ENCODE measurements at regions not wholly inside any gene's neighbourhood (a gene's known extent, or its start where the extent isn't known, plus 50 kb on each side); places are given as distances from the start of the nearest gene placed in this dataset.
"Not testable (repeated sequence)": the region's sequence is repeated elsewhere in the genome, so short reads cannot be mapped to it uniquely, and the experiment has no call there.

- H3K36me3 ChIP-seq (ENCODE audit: insufficient read depth, low read length): no peaks in the 10 kb centered on the region
- H3K4me3 ChIP-seq (ENCODE audit: insufficient read depth, low read depth, low read length): no peak overlapping the region
- H2AFZ ChIP-seq (ENCODE audit: low read depth, low read length): no peak overlapping the region
- H3K9me3 Mint-ChIP-seq (ENCODE audit: unreplicated experiment): no peaks in the 10 kb centered on the region
- H3K27me3 Mint-ChIP-seq (ENCODE audit: low read depth, unreplicated experiment): peaks cover 2% of the 10 kb centered on the region
- no peak overlapping the region for H3K9ac ChIP-seq (ENCODE audit: low read length)
- no peaks in the 10 kb centered on the region for H3K27me3 ChIP-seq (ENCODE audit: insufficient read depth, low read length)
- no peaks in the 10 kb centered on the region for H4K20me1 ChIP-seq (ENCODE audit: insufficient read depth, low read length)
- FAIRE-seq (no peak), DNase-seq (ENCODE audit: low read depth) (no peak)
- no peak overlapping the region for H3K27ac ChIP-seq (ENCODE audit: low read depth, low read length)
- no peaks in the 10 kb centered on the region for H3K36me3 Mint-ChIP-seq (ENCODE audit: low read depth, unreplicated experiment)
- H3K79me2 ChIP-seq (ENCODE audit: insufficient read depth, low read length): no peaks in the 10 kb centered on the region
- H3K27ac Mint-ChIP-seq (ENCODE audit: unreplicated experiment): no peak overlapping the region
- no peaks in the 10 kb centered on the region for H3K4me1 ChIP-seq (ENCODE audit: insufficient read depth, low read length)
- no peaks in the 10 kb centered on the region for H3K9me3 ChIP-seq (ENCODE audit: insufficient read depth, low read depth, low read length)
- no peak overlapping the region for H3K4me2 ChIP-seq (ENCODE audit: low read length)
- TF ChIP-seq CTCF (IDR thresholded peaks at IDR 0.05; ENCODE audit: insufficient read depth, low read depth, low read length) (no peak), EZH2 (IDR thresholded peaks at IDR 0.05; ENCODE audit: insufficient read depth, low read length) (no peak)
- H3K4me1 Mint-ChIP-seq (ENCODE audit: low read depth, unreplicated experiment): peaks cover 3% of the 10 kb centered on the region
- H3K4me3 Mint-ChIP-seq (ENCODE audit: unreplicated experiment): no peak overlapping the region
Observed at GRCh38 chr10:84876116-84876999, 548.0 kb downstream of the CCSER2 start.

DNA sequence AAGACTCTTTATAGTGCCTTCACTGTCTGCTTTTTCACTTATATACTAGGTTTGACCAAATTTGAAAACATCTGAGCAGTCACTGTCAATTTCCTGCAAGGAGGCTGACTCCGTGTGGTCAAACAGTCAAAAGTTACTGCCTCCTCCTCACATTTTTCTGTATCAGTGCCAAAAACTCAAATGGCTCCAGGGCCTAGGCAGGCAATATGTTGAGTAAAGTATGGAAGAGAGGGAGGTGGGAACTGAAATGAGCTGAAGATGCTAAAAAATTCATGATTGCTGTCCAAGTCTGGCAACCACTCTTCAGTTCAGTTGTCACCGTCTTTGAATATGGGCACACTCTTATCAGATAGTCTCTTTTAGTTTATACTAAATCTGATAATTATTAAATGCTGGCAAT is 551.6 kb downstream of the CCSER2 start:
- no peak overlapping the region for H3K27ac ChIP-seq (ENCODE audit: low read depth, low read length)
- TF ChIP-seq CTCF (IDR thresholded peaks at IDR 0.05; ENCODE audit: insufficient read depth, low read depth, low read length) (no peak), EZH2 (IDR thresholded peaks at IDR 0.05; ENCODE audit: insufficient read depth, low read length) (no peak)
- H3K36me3 Mint-ChIP-seq (ENCODE audit: low read depth, unreplicated experiment): no peaks in the 10 kb centered on the region
- no peak overlapping the region for H3K4me3 Mint-ChIP-seq (ENCODE audit: unreplicated experiment)
- no peaks in the 10 kb centered on the region for H3K36me3 ChIP-seq (ENCODE audit: insufficient read depth, low read length)
- no peak overlapping the region for H3K4me3 ChIP-seq (ENCODE audit: insufficient read depth, low read depth, low read length)
- FAIRE-seq (no peak), DNase-seq (ENCODE audit: low read depth) (no peak)
- H3K27me3 ChIP-seq (ENCODE audit: insufficient read depth, low read length): no peaks in the 10 kb centered on the region
- H3K4me2 ChIP-seq (ENCODE audit: low read length): no peak overlapping the region
- H3K4me1 Mint-ChIP-seq (ENCODE audit: low read depth, unreplicated experiment): peaks cover 3% of the 10 kb centered on the region
- no peak overlapping the region for H3K9ac ChIP-seq (ENCODE audit: low read length)
- H3K9me3 ChIP-seq (ENCODE audit: insufficient read depth, low read depth, low read length): no peaks in the 10 kb centered on the region
- H3K27ac Mint-ChIP-seq (ENCODE audit: unreplicated experiment): no peak overlapping the region
- H3K4me1 ChIP-seq (ENCODE audit: insufficient read depth, low read length): no peaks in the 10 kb centered on the region
- H4K20me1 ChIP-seq (ENCODE audit: insufficient read depth, low read length): no peaks in the 10 kb centered on the region
- peaks cover 3% of the 10 kb centered on the region for H3K9me3 Mint-ChIP-seq (ENCODE audit: unreplicated experiment)
- H3K79me2 ChIP-seq (ENCODE audit: insufficient read depth, low read length): no peaks in the 10 kb centered on the region
- H2AFZ ChIP-seq (ENCODE audit: low read depth, low read length): no peak overlapping the region
- H3K27me3 Mint-ChIP-seq (ENCODE audit: low read depth, unreplicated experiment): peaks cover 2% of the 10 kb centered on the region

- not testable (repeated sequence) for H3K27ac Mint-ChIP-seq (ENCODE audit: unreplicated experiment); FAIRE-seq
Observed at GRCh38 chr10:84881696-84882095, 553.3 kb downstream of the CCSER2 start.

More at GRCh38 chr10:84881696-84882095, 553.3 kb downstream of the CCSER2 start:
- not testable (repeated sequence) for H3K27me3 ChIP-seq (ENCODE audit: insufficient read depth, low read length); H3K4me3 Mint-ChIP-seq (ENCODE audit: unreplicated experiment); H3K79me2 ChIP-seq (ENCODE audit: insufficient read depth, low read length); H3K36me3 ChIP-seq (ENCODE audit: insufficient read depth, low read length); H3K36me3 Mint-ChIP-seq (ENCODE audit: low read depth, unreplicated experiment); H3K27me3 Mint-ChIP-seq (ENCODE audit: low read depth, unreplicated experiment); H3K27ac ChIP-seq (ENCODE audit: low read depth, low read length); H3K4me1 ChIP-seq (ENCODE audit: insufficient read depth, low read length); DNase-seq (ENCODE audit: low read depth); H4K20me1 ChIP-seq (ENCODE audit: insufficient read depth, low read length); H3K9ac ChIP-seq (ENCODE audit: low read length); H3K4me3 ChIP-seq (ENCODE audit: insufficient read depth, low read depth, low read length); H3K4me2 ChIP-seq (ENCODE audit: low read length); H3K9me3 Mint-ChIP-seq (ENCODE audit: unreplicated experiment); H3K4me1 Mint-ChIP-seq (ENCODE audit: low read depth, unreplicated experiment); H3K9me3 ChIP-seq (ENCODE audit: insufficient read depth, low read depth, low read length); H2AFZ ChIP-seq (ENCODE audit: low read depth, low read length)
